ENCODE measurements at regions not wholly inside any gene's neighbourhood (a gene's known extent, or its start where the extent isn't known, plus 50 kb on each side); places are given as distances from the start of the nearest gene placed in this dataset.

- no peak for TF ChIP-seq POLR2A (IDR thresholded peaks at IDR 0.05; ENCODE audit: low read depth, low read length)
- no peak for TF ChIP-seq CTCF (conservative IDR thresholded peaks at IDR 0.05; ENCODE audit: low read depth, low read length)
- no peak for TF ChIP-seq USF2 (IDR thresholded peaks at IDR 0.05; ENCODE audit: low read depth, low read length)
- no peak for TF ChIP-seq NFE2L2 (IDR thresholded peaks at IDR 0.05; ENCODE audit: low read depth, low read length)
- no peak for TF ChIP-seq BHLHE40 (IDR thresholded peaks at IDR 0.05; ENCODE audit: low read depth, low read length)
- TF ChIP-seq ELK1 (IDR thresholded peaks at IDR 0.05; ENCODE audit: borderline replicate concordance, low read depth, low read length), result no peak
- TF ChIP-seq RAD21 (IDR thresholded peaks at IDR 0.05; ENCODE audit: low read length), result no peak
- no peak for TF ChIP-seq RCOR1 (IDR thresholded peaks at IDR 0.05; ENCODE audit: insufficient replicate concordance, low read length)
- TF ChIP-seq MAZ (IDR thresholded peaks at IDR 0.05; ENCODE audit: borderline replicate concordance, low read depth, low read length), result no peak
- no peak for TF ChIP-seq CEBPB (IDR thresholded peaks at IDR 0.05; ENCODE audit: low read depth, low read length)
- no peak for TF ChIP-seq MXI1 (IDR thresholded peaks at IDR 0.05; ENCODE audit: borderline replicate concordance, low read depth, low read length)
- TF ChIP-seq CHD1 (IDR thresholded peaks at IDR 0.05; ENCODE audit: low read depth, low read length), result no peak
Observed at GRCh38 chr3:137116619-137117018, 158.8 kb downstream of the IL20RB start.
